ENCODE measurements at regions not wholly inside any gene's neighbourhood (a gene's known extent, or its start where the extent isn't known, plus 50 kb on each side); places are given as distances from the start of the nearest gene placed in this dataset.

DNA sequence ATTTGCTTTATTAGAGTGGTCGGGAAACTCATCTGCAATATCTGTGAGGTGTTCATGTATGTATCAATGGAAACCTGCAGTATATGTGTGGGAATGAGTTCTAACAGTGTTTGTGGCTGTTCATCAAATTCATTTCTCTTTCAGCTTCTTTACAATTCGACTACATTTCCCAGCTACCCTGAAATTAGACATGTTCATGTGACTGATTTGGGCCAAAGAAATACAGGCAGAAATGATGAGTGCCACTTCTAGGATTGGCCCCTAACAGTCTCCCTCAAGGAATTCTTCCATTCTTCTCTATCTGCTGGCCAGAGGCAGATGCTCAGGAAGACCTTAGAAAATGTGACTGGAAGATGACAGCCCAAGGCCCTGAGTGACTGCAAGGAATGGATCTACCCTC is 114.8 kb upstream of the WAC start:
- H3K27ac ChIP-seq (ENCODE audit: low read depth in 1 of 3, low read length in 2 of 3) = no peak overlapping the region
- H3K4me1 ChIP-seq (ENCODE audit: control insufficient read depth in 3 of 3, insufficient read depth in 2 of 3, low read depth in 1 of 3, low read length in 2 of 3) = no peaks in the 10 kb centered on the region
- H3K36me3 ChIP-seq (ENCODE audit: control insufficient read depth in 3 of 3, insufficient read depth in 2 of 3, low read depth in 1 of 3, low read length in 3 of 3) = no peaks in the 10 kb centered on the region
- DNase-seq (no peak), FAIRE-seq (no peak)
- no peak overlapping the region for H3K4me3 ChIP-seq (ENCODE audit: low read depth in 1 of 3, low read length in 3 of 3)
- H3K27me3 ChIP-seq (ENCODE audit: control insufficient read depth in 3 of 3, insufficient read depth in 3 of 3, low read length in 3 of 3) = no peaks in the 10 kb centered on the region
- H3K9me3 ChIP-seq (ENCODE audit: control insufficient read depth in 2 of 2, insufficient read depth in 1 of 2, low read depth in 1 of 2, low read length in 1 of 2) = peaks cover 0 to 2% of the 10 kb centered on the region in 2 donors
- 74 to 84% (median 78%) methylated on average over 2 of the region's 2 CpGs for WGBS, 3 donors

DNA sequence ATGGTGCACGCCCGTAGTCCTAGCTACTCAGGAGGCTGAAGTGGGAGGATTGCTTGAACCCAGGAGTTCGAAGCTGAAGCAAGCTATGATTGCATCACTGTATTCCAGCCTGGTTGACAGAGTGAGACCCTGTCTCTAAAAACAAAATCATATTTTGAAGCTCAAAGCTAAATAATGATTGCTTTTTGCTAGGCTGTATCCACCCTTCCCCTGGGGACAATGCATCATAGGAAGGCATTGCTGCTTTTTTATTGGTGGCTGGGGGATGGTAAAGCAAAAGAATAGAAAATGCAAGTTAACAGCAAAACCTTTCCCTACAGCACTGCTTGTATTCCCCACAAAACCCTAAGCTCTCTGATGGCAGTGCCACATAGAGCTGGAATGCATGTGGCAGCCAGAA is 107.5 kb upstream of the WAC start:
- Histone ChIP-seq H3K9me3 (ENCODE audit: control insufficient read depth in 2 of 2, insufficient read depth in 1 of 2, low read depth in 1 of 2, low read length in 1 of 2) (peaks cover 0 to 3% of the 10 kb centered on the region in 2 donors), H3K4me1 (ENCODE audit: control insufficient read depth in 3 of 3, insufficient read depth in 2 of 3, low read depth in 1 of 3, low read length in 2 of 3) (peaks cover 0 to 3% (median 0%) of the 10 kb centered on the region in 3 donors), H3K4me3 (ENCODE audit: low read depth in 1 of 3, low read length in 3 of 3) (no peak overlapping the region), H3K27ac (ENCODE audit: low read depth in 1 of 3, low read length in 2 of 3) (no peak overlapping the region), H3K36me3 (ENCODE audit: control insufficient read depth in 3 of 3, insufficient read depth in 2 of 3, low read depth in 1 of 3, low read length in 3 of 3) (no peaks in the 10 kb centered on the region), H3K27me3 (ENCODE audit: control insufficient read depth in 3 of 3, insufficient read depth in 3 of 3, low read length in 3 of 3) (peaks cover 0 to 3% (median 0%) of the 10 kb centered on the region in 3 donors)
- DNase-seq (no peak), FAIRE-seq (no peak)
- 85 to 94% (median 90%) methylated on average over 3 of the region's 3 CpGs for WGBS, 3 donors

DNA sequence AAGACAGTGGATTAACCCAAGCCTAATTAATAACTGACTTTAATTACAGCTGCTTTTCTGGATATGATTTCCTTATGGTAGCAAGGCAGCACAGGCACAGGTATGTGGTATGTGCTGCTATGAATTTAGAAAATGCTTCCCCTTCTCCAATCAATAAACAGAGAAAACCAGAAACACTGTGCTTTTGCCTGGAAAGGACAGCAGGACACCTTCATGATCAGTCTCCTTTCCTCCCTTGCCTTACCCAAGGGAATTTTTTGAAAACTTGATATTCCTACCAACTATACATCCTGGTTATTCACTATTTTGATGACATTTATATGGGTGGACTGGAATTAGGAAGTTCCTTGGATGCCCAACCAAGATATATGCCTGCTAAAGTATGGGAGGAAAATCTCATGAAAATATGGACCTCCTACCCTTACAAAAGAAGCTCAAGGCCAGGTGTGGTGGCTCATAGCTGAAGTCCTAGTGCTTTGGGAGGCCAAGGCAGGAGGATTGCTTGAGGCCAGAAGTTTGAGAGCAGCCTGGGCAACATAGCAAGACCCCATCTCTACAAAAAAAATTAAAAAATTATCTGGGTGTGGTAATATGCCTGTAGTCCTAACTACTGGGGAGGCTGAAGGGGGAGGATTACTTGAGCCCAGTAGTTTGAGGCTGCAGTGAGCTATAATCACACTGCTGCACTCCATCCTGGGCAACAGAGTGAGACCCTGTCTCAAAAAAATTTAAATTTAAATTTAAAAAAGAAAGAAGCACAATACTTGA is 106.3 kb upstream of the WAC start:
- Histone ChIP-seq H3K27me3 (ENCODE audit: control insufficient read depth in 3 of 3, insufficient read depth in 3 of 3, low read length in 3 of 3) (peaks cover 0 to 3% (median 0%) of the 10 kb centered on the region in 3 donors), H3K9me3 (ENCODE audit: control insufficient read depth in 2 of 2, insufficient read depth in 1 of 2, low read depth in 1 of 2, low read length in 1 of 2) (peaks cover 0 to 3% of the 10 kb centered on the region in 2 donors), H3K4me1 (ENCODE audit: control insufficient read depth in 3 of 3, insufficient read depth in 2 of 3, low read depth in 1 of 3, low read length in 2 of 3) (peaks cover 0 to 3% (median 0%) of the 10 kb centered on the region in 3 donors), H3K36me3 (ENCODE audit: control insufficient read depth in 3 of 3, insufficient read depth in 2 of 3, low read depth in 1 of 3, low read length in 3 of 3) (no peaks in the 10 kb centered on the region), H3K4me3 (ENCODE audit: low read depth in 1 of 3, low read length in 3 of 3) (no peak overlapping the region), H3K27ac (ENCODE audit: low read depth in 1 of 3, low read length in 2 of 3) (no peak overlapping the region)
- DNase-seq = no peak
- no peak for FAIRE-seq

DNA sequence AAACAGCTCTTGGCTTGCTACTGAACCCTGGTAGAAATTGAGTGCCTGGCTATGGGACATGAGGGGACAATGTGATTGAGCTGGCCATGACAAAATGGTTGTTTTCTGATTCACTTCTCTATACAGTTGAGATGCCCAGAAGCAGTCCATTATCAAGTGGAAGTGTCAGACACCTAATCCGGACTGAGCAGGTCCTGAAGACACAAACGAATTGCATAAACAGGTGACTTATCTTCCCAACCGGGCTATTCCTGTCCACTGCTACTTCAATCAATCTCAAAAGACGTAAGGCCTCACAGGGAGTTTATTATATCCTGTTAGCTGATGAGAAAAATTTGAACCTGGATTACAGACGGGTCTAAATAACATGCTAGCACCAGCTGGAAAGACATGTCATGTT is 105.5 kb upstream of the WAC start:
- Histone ChIP-seq H3K4me1 (ENCODE audit: control insufficient read depth in 3 of 3, insufficient read depth in 2 of 3, low read depth in 1 of 3, low read length in 2 of 3) (peaks cover 0 to 5% (median 1%) of the 10 kb centered on the region in 3 donors), H3K36me3 (ENCODE audit: control insufficient read depth in 3 of 3, insufficient read depth in 2 of 3, low read depth in 1 of 3, low read length in 3 of 3) (no peaks in the 10 kb centered on the region), H3K27me3 (ENCODE audit: control insufficient read depth in 3 of 3, insufficient read depth in 3 of 3, low read length in 3 of 3) (peaks cover 0 to 3% (median 0%) of the 10 kb centered on the region in 3 donors), H3K27ac (ENCODE audit: low read depth in 1 of 3, low read length in 2 of 3) (no peak overlapping the region), H3K9me3 (ENCODE audit: control insufficient read depth in 2 of 2, insufficient read depth in 1 of 2, low read depth in 1 of 2, low read length in 1 of 2) (peaks cover 0 to 3% of the 10 kb centered on the region in 2 donors), H3K4me3 (ENCODE audit: low read depth in 1 of 3, low read length in 3 of 3) (no peak overlapping the region)
- WGBS, 3 donors = 80 to 93% (median 86%) methylated on average over 5 of the region's 5 CpGs
- FAIRE-seq (no peak), DNase-seq (no peak)

GRCh38 chr10:28429045-28429444 is 103.9 kb upstream of the WAC start:
- Histone ChIP-seq H3K4me3 (ENCODE audit: low read depth in 1 of 3, low read length in 3 of 3) (no peak overlapping the region), H3K4me1 (ENCODE audit: control insufficient read depth in 3 of 3, insufficient read depth in 2 of 3, low read depth in 1 of 3, low read length in 2 of 3) (peaks cover 0 to 6% (median 2%) of the 10 kb centered on the region in 3 donors), H3K27me3 (ENCODE audit: control insufficient read depth in 3 of 3, insufficient read depth in 3 of 3, low read length in 3 of 3) (peaks cover 0 to 3% (median 0%) of the 10 kb centered on the region in 3 donors), H3K27ac (ENCODE audit: low read depth in 1 of 3, low read length in 2 of 3) (no peak overlapping the region), H3K36me3 (ENCODE audit: control insufficient read depth in 3 of 3, insufficient read depth in 2 of 3, low read depth in 1 of 3, low read length in 3 of 3) (no peaks in the 10 kb centered on the region), H3K9me3 (ENCODE audit: control insufficient read depth in 2 of 2, insufficient read depth in 1 of 2, low read depth in 1 of 2, low read length in 1 of 2) (peaks cover 0 to 3% of the 10 kb centered on the region in 2 donors)
- DNase-seq (no peak), FAIRE-seq (no peak)

DNA sequence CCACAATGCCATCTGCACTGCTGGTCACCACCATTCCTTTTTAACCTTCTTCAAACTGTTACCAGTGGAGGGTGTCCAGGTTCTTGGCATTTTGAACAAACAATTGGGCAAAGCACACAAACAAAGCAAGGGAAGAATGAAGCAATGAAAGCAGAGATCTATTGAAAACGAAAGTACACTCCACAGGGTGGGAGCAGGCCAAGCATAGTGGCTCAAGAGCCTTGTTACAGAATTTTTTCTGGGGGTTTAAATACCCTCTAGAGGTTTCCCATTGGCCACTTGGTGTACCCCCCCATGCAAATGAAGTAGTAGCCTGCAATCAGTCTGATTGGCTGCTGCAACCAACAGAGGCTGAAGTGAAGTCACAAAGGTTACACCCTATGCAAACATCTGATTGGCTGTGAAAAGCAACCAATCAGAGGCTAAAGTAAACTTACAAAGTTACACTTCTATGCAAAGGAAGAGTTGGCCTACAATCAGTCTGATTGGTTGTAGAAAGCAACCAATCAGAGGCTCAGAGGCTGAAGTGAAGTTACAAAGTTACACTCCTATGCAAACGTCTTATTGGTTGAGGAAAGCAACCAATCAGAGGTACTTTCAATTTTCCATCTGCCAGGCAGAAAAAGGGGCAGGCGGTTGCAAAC is 103.2 kb upstream of the WAC start:
- WGBS, 3 donors = 68 to 90% (median 85%) methylated on average over 3 of the region's 3 CpGs
- Histone ChIP-seq H3K27me3 (ENCODE audit: control insufficient read depth in 3 of 3, insufficient read depth in 3 of 3, low read length in 3 of 3) (peaks cover 0 to 2% (median 0%) of the 10 kb centered on the region in 3 donors), H3K9me3 (ENCODE audit: control insufficient read depth in 2 of 2, insufficient read depth in 1 of 2, low read depth in 1 of 2, low read length in 1 of 2) (peaks cover 0 to 3% of the 10 kb centered on the region in 2 donors), H3K4me3 (ENCODE audit: low read depth in 1 of 3, low read length in 3 of 3) (no peak overlapping the region), H3K36me3 (ENCODE audit: control insufficient read depth in 3 of 3, insufficient read depth in 2 of 3, low read depth in 1 of 3, low read length in 3 of 3) (no peaks in the 10 kb centered on the region), H3K4me1 (ENCODE audit: control insufficient read depth in 3 of 3, insufficient read depth in 2 of 3, low read depth in 1 of 3, low read length in 2 of 3) (peaks cover 0 to 6% (median 2%) of the 10 kb centered on the region in 3 donors), H3K27ac (ENCODE audit: low read depth in 1 of 3, low read length in 2 of 3) (no peak overlapping the region)
- DNase-seq = peak in 1 of 2 donors; percentile 20
- FAIRE-seq = no peak

GRCh38 chr10:28431139-28431538 is 101.8 kb upstream of the WAC start:
- Histone ChIP-seq H3K9me3 (ENCODE audit: control insufficient read depth in 2 of 2, insufficient read depth in 1 of 2, low read depth in 1 of 2, low read length in 1 of 2) (peaks cover 0 to 3% of the 10 kb centered on the region in 2 donors), H3K4me1 (ENCODE audit: control insufficient read depth in 3 of 3, insufficient read depth in 2 of 3, low read depth in 1 of 3, low read length in 2 of 3) (peaks cover 0 to 3% (median 2%) of the 10 kb centered on the region in 3 donors), H3K4me3 (ENCODE audit: low read depth in 1 of 3, low read length in 3 of 3) (no peak overlapping the region), H3K36me3 (ENCODE audit: control insufficient read depth in 3 of 3, insufficient read depth in 2 of 3, low read depth in 1 of 3, low read length in 3 of 3) (no peaks in the 10 kb centered on the region), H3K27me3 (ENCODE audit: control insufficient read depth in 3 of 3, insufficient read depth in 3 of 3, low read length in 3 of 3) (no peaks in the 10 kb centered on the region), H3K27ac (ENCODE audit: low read depth in 1 of 3, low read length in 2 of 3) (no peak overlapping the region)
- FAIRE-seq (no peak), DNase-seq (no peak)
- 77 to 86% (median 80%) methylated on average over 5 of the region's 5 CpGs for WGBS, 3 donors

DNA sequence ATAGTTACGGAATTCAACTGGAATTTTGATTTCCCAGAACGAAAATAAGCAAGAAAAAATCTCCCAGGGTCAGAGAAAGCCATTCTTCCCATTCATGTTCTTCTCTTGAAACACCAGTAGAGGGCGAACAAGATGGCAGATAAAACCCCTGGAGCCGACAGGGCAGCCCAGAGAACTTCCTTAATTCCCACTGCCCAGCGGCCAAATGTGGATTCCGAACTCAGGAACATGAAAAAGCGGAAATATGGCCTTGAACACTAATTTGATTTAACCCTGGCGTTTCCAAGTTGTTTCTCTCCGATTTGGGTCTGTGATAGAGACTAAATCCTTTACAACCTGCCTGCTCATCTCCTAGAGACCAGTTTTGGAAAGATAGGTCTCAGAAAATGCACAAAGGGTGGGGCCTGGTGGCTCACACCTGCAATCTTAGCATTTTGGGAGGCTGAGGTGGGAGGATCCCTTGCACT is 100.7 kb upstream of the WAC start:
- peak overlapping the region in 1 of 3 donors; percentile 6 for H3K4me3 ChIP-seq (ENCODE audit: low read depth in 1 of 3, low read length in 3 of 3)
- peaks cover 0 to 3% (median 2%) of the 10 kb centered on the region in 3 donors for H3K4me1 ChIP-seq (ENCODE audit: control insufficient read depth in 3 of 3, insufficient read depth in 2 of 3, low read depth in 1 of 3, low read length in 2 of 3)
- peak; percentile 64 to 74 for DNase-seq
- WGBS, 3 donors = 0 to 1% (median 1%) methylated on average over 9 of the region's 9 CpGs
- no peak overlapping the region for H3K27ac ChIP-seq (ENCODE audit: low read depth in 1 of 3, low read length in 2 of 3)
- H3K36me3 ChIP-seq (ENCODE audit: control insufficient read depth in 3 of 3, insufficient read depth in 2 of 3, low read depth in 1 of 3, low read length in 3 of 3) = no peaks in the 10 kb centered on the region
- FAIRE-seq = no peak
- H3K27me3 ChIP-seq (ENCODE audit: control insufficient read depth in 3 of 3, insufficient read depth in 3 of 3, low read length in 3 of 3) = peaks cover 0 to 6% (median 0%) of the 10 kb centered on the region in 3 donors
- H3K9me3 ChIP-seq (ENCODE audit: control insufficient read depth in 2 of 2, insufficient read depth in 1 of 2, low read depth in 1 of 2, low read length in 1 of 2) = peaks cover 0 to 3% of the 10 kb centered on the region in 2 donors
